H1 (cell line): ENCODE measurements at regions not wholly inside any gene's neighbourhood (a gene's known extent, or its start where the extent isn't known, plus 50 kb on each side); places are given as distances from the start of the nearest gene placed in this dataset.

Source experiments
- CTCF ChIA-PET: fragments of 300-600 bp; sonication (Branson Sonifier 250); formaldehyde crosslinking; loops from one replicate; lab custom pipeline; 2021; ENCODE audit not compliant: partially characterized antibody; lab: Charles Lee
- POLR2A ChIA-PET: fragments of 300-600 bp; sonication (Branson Sonifier 250); formaldehyde crosslinking; loops from one replicate; lab custom pipeline; 2021; ENCODE audit warnings: inconsistent platforms; ENCODE audit not compliant: partially characterized antibody; lab: Charles Lee
- DNase-seq, 2 experiments: peaks; one replicate each; pipeline versions ENCODE4 v3.0.0 to v3.0.0-alpha.2; 2010 to 2022; ENCODE audit warnings: low spot score in 2 of 2, low read depth in 1 of 2, mixed read lengths in 1 of 2
- FAIRE-seq: peaks from 2 replicates; lab custom pipeline; 2011; peaks lifted over from hg19 to GRCh38; lab: Jason Lieb, UNC
- H2AFZ ChIP-seq: 2 replicates; pipeline ENCODE4 v1.8.1; 2012; ENCODE audit warnings: low read length, inconsistent platforms
- H2AK5ac ChIP-seq: 2 replicates; pipeline ENCODE4 v1.6.1; 2013; ENCODE audit warnings: low read depth, low read length
- H2BK120ac ChIP-seq: replicated peaks from 2 replicates; pipeline ENCODE3; 2013; ENCODE audit warnings: low read depth, low read length, inconsistent platforms
- H2BK12ac ChIP-seq: 2 replicates; pipeline ENCODE4 v1.6.1; 2013; ENCODE audit warnings: low read depth, low read length
- H2BK15ac ChIP-seq: 2 replicates; pipeline ENCODE4 v1.6.1; 2013; ENCODE audit warnings: low read length
- H2BK20ac ChIP-seq: 2 replicates; pipeline ENCODE4 v1.6.1; 2013; ENCODE audit warnings: low read length
- H2BK5ac ChIP-seq: 2 replicates; pipeline ENCODE4 v1.6.1; 2013; ENCODE audit warnings: low read depth, low read length
- H3K14ac ChIP-seq: 2 replicates; pipeline ENCODE4 v1.6.1; 2013; ENCODE audit warnings: inconsistent platforms; ENCODE audit not compliant: insufficient read length
- H3K18ac ChIP-seq: 2 replicates; pipeline ENCODE4 v1.6.1; 2013; ENCODE audit warnings: low read length; ENCODE audit errors: extremely low read depth
- H3K23ac ChIP-seq: 2 replicates; pipeline ENCODE4 v1.6.1; 2013; ENCODE audit warnings: inconsistent platforms; ENCODE audit not compliant: insufficient read length
- H3K23me2 ChIP-seq: 2 replicates; pipeline ENCODE4 v1.6.1; 2013; ENCODE audit warnings: low read depth, low read length
- H3K27ac ChIP-seq: 2 replicates; pipeline ENCODE4 v1.6.1; 2011; ENCODE audit warnings: low read depth, low read length, inconsistent platforms
- H3K27me3 ChIP-seq, 4 experiments: replicated peaks in 1 of 4; 1 replicate in 1 of 4; 2 replicates in 3 of 4; pipeline versions ENCODE4 v1.6.1 to v1.8.1; 2011 to 2013; ENCODE audit warnings: low read length in 3 of 4, mild to moderate bottlenecking in 3 of 4, inconsistent platforms in 2 of 4, mixed read lengths in 2 of 4, moderate library complexity in 1 of 4; ENCODE audit not compliant: control insufficient read depth in 3 of 4, insufficient read depth in 3 of 4; ENCODE audit errors: extremely low read depth in 1 of 4
- H3K36me3 ChIP-seq, 4 experiments: 2 replicates each; pipeline versions ENCODE4 v1.6.1 to v1.8.1; 2011 to 2013; ENCODE audit warnings: mild to moderate bottlenecking in 4 of 4, low read length in 3 of 4, moderate library complexity in 2 of 4, control low read depth in 1 of 4, inconsistent platforms in 1 of 4; ENCODE audit not compliant: insufficient read depth in 4 of 4, control insufficient read depth in 2 of 4
- H3K4ac ChIP-seq: replicated peaks from 2 replicates; pipeline ENCODE3; 2013; ENCODE audit warnings: low read length, low read depth, mixed read lengths, inconsistent platforms; ENCODE audit not compliant: insufficient read length
- H3K4me1 ChIP-seq, 4 experiments: replicated peaks in 1 of 4; 1 replicate in 1 of 4; 2 replicates in 3 of 4; pipeline versions ENCODE4 v1.6.1 to v1.8.1; 2011 to 2013; ENCODE audit warnings: low read length in 3 of 4, inconsistent platforms in 2 of 4, mixed read lengths in 1 of 4; ENCODE audit not compliant: insufficient read depth in 4 of 4, control insufficient read depth in 3 of 4
- H3K4me2 ChIP-seq, 2 experiments: 2 replicates each; pipeline versions ENCODE4 v1.6.1 to v1.8.1; 2011 to 2013; ENCODE audit warnings: low read depth in 2 of 2, low read length in 2 of 2, control low read depth in 1 of 2, inconsistent platforms in 1 of 2, mild to moderate bottlenecking in 1 of 2; ENCODE audit not compliant: insufficient read depth in 1 of 2
- H3K4me3 ChIP-seq, 4 experiments: fragments of 200-600, 300-600 bp in 1 of 4; sonication (generic), shearing (Covaris generic), sonication (Bioruptor Twin) in 1 of 4; 2 replicates each; pipeline versions ENCODE4 v1.5.1 to v1.8.1; 2011 to 2016; ENCODE audit warnings: low read length in 4 of 4, low read depth in 3 of 4, control low read depth in 2 of 4, inconsistent platforms in 2 of 4, mild to moderate bottlenecking in 2 of 4, mixed read lengths in 1 of 4, moderate library complexity in 1 of 4; ENCODE audit not compliant: insufficient read depth in 2 of 4; ENCODE audit errors: extremely low read depth in 1 of 4
- H3K56ac ChIP-seq: replicated peaks from 2 replicates; pipeline ENCODE3; 2013; ENCODE audit warnings: low read depth, mild to moderate bottlenecking, mixed read lengths, low read length, inconsistent platforms; ENCODE audit not compliant: insufficient read length
- H3K79me1 ChIP-seq: 2 replicates; pipeline ENCODE4 v1.6.1; 2013; ENCODE audit warnings: low read depth, low read length, control low read depth
- H3K79me2 ChIP-seq, 2 experiments: 2 replicates each; pipeline versions ENCODE4 v1.6.1 to v1.8.1; 2012 to 2013; ENCODE audit warnings: low read length in 2 of 2, mild to moderate bottlenecking in 2 of 2, inconsistent platforms in 1 of 2; ENCODE audit not compliant: insufficient read depth in 2 of 2, control insufficient read depth in 1 of 2
- H3K9ac ChIP-seq, 4 experiments: replicated peaks in 1 of 4; 1 replicate in 1 of 4; 2 replicates in 3 of 4; pipeline versions ENCODE4 v1.6.1 to v1.8.1; 2011 to 2013; ENCODE audit warnings: low read depth in 3 of 4, low read length in 3 of 4, control low read depth in 2 of 4, mild to moderate bottlenecking in 2 of 4, moderate library complexity in 2 of 4, inconsistent platforms in 1 of 4; ENCODE audit errors: extremely low read depth in 1 of 4
- H3K9me3 ChIP-seq, 2 experiments: 2 replicates each; pipeline versions ENCODE4 v1.6.1 to v1.8.1; 2012 to 2013; ENCODE audit warnings: mild to moderate bottlenecking in 2 of 2, moderate library complexity in 2 of 2, control low read depth in 1 of 2, inconsistent platforms in 1 of 2, low read depth in 1 of 2, low read length in 1 of 2, mixed read lengths in 1 of 2; ENCODE audit not compliant: insufficient read depth in 2 of 2
- H4K20me1 ChIP-seq, 2 experiments: replicated peaks in 1 of 2; 2 replicates each; pipeline versions ENCODE3 to v1.8.1; 2011 to 2013; ENCODE audit warnings: inconsistent platforms in 2 of 2, low read length in 2 of 2, mild to moderate bottlenecking in 1 of 2; ENCODE audit not compliant: insufficient read depth in 2 of 2, control insufficient read depth in 1 of 2
- H4K5ac ChIP-seq: 2 replicates; pipeline ENCODE4 v1.6.1; 2013; ENCODE audit warnings: low read length, low read depth, mixed read lengths, inconsistent platforms; ENCODE audit not compliant: insufficient read length
- H4K8ac ChIP-seq: 2 replicates; pipeline ENCODE4 v1.8.0; 2013; ENCODE audit warnings: mild to moderate bottlenecking, moderate library complexity, low read length, inconsistent platforms; ENCODE audit not compliant: insufficient read depth; ENCODE audit errors: extremely low read depth
- H4K91ac ChIP-seq: replicated peaks from 2 replicates; pipeline ENCODE3; 2013; ENCODE audit warnings: low read length, mixed read lengths, inconsistent platforms; ENCODE audit not compliant: insufficient read length
- CREB1 ChIP-seq: IDR thresholded peaks from 2 replicates; pipeline ENCODE4 v1.6.1; 2012; ENCODE audit warnings: inconsistent platforms
- EP300 ChIP-seq, 2 experiments: IDR thresholded peaks; 1 replicate in 1 of 2; 2 replicates in 1 of 2; pipeline ENCODE4 v1.6.1; 2011 to 2012; ENCODE audit warnings: low read depth in 2 of 2, low read length in 2 of 2, mild to moderate bottlenecking in 2 of 2, borderline replicate concordance in 1 of 2, inconsistent platforms in 1 of 2, moderate library complexity in 1 of 2

DNA sequence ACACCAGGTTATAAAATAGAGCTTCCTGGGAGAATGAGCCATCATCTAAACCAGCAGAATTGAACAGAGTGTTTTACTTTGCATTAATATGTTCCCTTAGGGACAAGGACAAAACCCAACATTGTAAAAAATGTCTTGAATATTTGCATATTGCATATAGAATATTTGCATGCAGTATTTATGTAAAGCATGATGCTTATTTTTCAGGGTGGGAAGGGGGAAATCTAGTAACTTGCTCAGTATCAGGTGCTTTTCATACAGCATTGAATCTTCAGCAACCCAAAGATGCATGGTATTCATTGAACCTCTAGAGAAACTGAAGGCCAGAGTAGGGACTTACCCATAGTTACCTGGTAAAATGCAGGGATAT lies 409.2 kb upstream of the ZMIZ1 start:
- CTCF ChIA-PET, result interaction anchor here (0.6 to 2.0 kb wide), 11 partner anchors 67 to 613 kb away, joined by 3 to 5 read pairs (median 3); no protein-coding TSS in a partner anchor
- Histone ChIP-seq H4K5ac (no peak overlapping the region), H3K4me2 (no peak overlapping the region), H2BK120ac (no peak overlapping the region), H3K4me3 (no peak overlapping the region), H2AK5ac (no peak overlapping the region), H3K4me1 (no peaks in the 10 kb centered on the region), H3K79me1 (no peaks in the 10 kb centered on the region), H3K14ac (no peak overlapping the region), H3K18ac (no peak overlapping the region), H3K9ac (no peak overlapping the region), H3K23me2 (no peaks in the 10 kb centered on the region), H3K4ac (no peak overlapping the region), H3K27me3 (no peaks in the 10 kb centered on the region), H4K8ac (no peak overlapping the region), H2BK15ac (no peak overlapping the region), H3K9me3 (peaks cover 10 to 12% of the 10 kb centered on the region in 2 experiments), H2BK5ac (no peak overlapping the region), H3K27ac (no peak overlapping the region), H3K36me3 (peaks cover 0 to under 1% (median 0%) of the 10 kb centered on the region in 4 experiments; a peak in 1 of 8 replicates), H3K23ac (no peak overlapping the region), H4K91ac (no peak overlapping the region), H3K79me2 (no peaks in the 10 kb centered on the region), H2AFZ (no peak overlapping the region), H2BK20ac (no peak overlapping the region), H2BK12ac (no peak overlapping the region), H3K56ac (no peak overlapping the region), H4K20me1 (no peaks in the 10 kb centered on the region)
- DNase-seq, result no peak
- POLR2A ChIA-PET, result no interaction called here
- TF ChIP-seq EP300 (IDR thresholded peaks at IDR 0.05; ENCODE audit: borderline replicate concordance in 1 of 2, low read depth in 2 of 2, low read length in 2 of 2) (no peak), CREB1 (no peak)
- FAIRE-seq, result no peak
